Stomach (tissue), 4 donors: ENCODE measurements at regions not wholly inside any gene's neighbourhood (a gene's known extent, or its start where the extent isn't known, plus 50 kb on each side); places are given as distances from the start of the nearest gene placed in this dataset.

Experiments
- CTCF ChIP-seq, 7 experiments: fragments of 450-650 bp in 4 of 7; fragments of 200-600 bp in 3 of 7; sonication (generic) in 3 of 7; IDR thresholded peaks; one replicate each; pipeline ENCODE4 v1.5.1; 2016 to 2019; ENCODE audit warnings: antibody characterized with exemption in 7 of 7, control low read depth in 2 of 7, mild to moderate bottlenecking in 1 of 7
- EP300 ChIP-seq: sonication (generic); formaldehyde crosslinking; IDR thresholded peaks from one replicate; pipeline ENCODE4 v1.6.1; 2017; ENCODE audit warnings: antibody characterized with exemption
- POLR2AphosphoS5 ChIP-seq, 3 donors: sonication (generic); formaldehyde crosslinking; IDR thresholded peaks; one replicate each; pipeline ENCODE4 v1.6.1; 2016; ENCODE audit warnings: antibody characterized with exemption in 3 of 3

- TF ChIP-seq EP300: no peak
- no peak for TF ChIP-seq POLR2AphosphoS5 (IDR thresholded peaks at IDR 0.05)
- peak in 4 of 7 experiments; percentile 34 to 52 (median 47) for TF ChIP-seq CTCF (IDR thresholded peaks at IDR 0.05)
Observed at GRCh38 chr1:96236156-96236739, 485.3 kb upstream of the PTBP2 start.
